IPS DF 6.9 (cell line): ENCODE measurements at regions not wholly inside any gene's neighbourhood (a gene's known extent, or its start where the extent isn't known, plus 50 kb on each side); places are given as distances from the start of the nearest gene placed in this dataset.

ENCODE experiments used
- DNase-seq: peaks from one replicate; pipeline ENCODE4 v3.0.0-alpha.2; 2013; ENCODE audit warnings: low read depth, low spot score
- H3K27ac ChIP-seq: one replicate; pipeline ENCODE4 v1.5.1; 2013; ENCODE audit warnings: low read length, control low read depth
- H3K27me3 ChIP-seq: 2 replicates; pipeline ENCODE4 v1.6.1; 2013; ENCODE audit warnings: mild to moderate bottlenecking, low read length; ENCODE audit not compliant: control insufficient read depth, insufficient read depth
- H3K36me3 ChIP-seq: 2 replicates; pipeline ENCODE4 v1.6.1; 2013; ENCODE audit warnings: low read length; ENCODE audit not compliant: control insufficient read depth, insufficient read depth
- H3K4me1 ChIP-seq: 2 replicates; pipeline ENCODE4 v1.6.1; 2013; ENCODE audit warnings: low read length; ENCODE audit not compliant: control insufficient read depth, insufficient read depth
- H3K4me3 ChIP-seq: 2 replicates; pipeline ENCODE4 v1.5.1; 2013; ENCODE audit warnings: mild to moderate bottlenecking, low read length
- H3K9me3 ChIP-seq: 2 replicates; pipeline ENCODE4 v1.6.1; 2013; ENCODE audit warnings: low read length, inconsistent platforms; ENCODE audit not compliant: control insufficient read depth, insufficient read depth
- WGBS: extraction: QIAGEN DNeasy Blood & Tissue Kit; methylation state at CpG from one replicate; pipeline ENCODE4 v1.1.7; 2013; ENCODE audit warnings: mixed read lengths, missing lambda C conversion rate; ENCODE audit not compliant: insufficient read length, insufficient coverage; 5-methylcytosine and 5-hydroxymethylcytosine counted together

DNA sequence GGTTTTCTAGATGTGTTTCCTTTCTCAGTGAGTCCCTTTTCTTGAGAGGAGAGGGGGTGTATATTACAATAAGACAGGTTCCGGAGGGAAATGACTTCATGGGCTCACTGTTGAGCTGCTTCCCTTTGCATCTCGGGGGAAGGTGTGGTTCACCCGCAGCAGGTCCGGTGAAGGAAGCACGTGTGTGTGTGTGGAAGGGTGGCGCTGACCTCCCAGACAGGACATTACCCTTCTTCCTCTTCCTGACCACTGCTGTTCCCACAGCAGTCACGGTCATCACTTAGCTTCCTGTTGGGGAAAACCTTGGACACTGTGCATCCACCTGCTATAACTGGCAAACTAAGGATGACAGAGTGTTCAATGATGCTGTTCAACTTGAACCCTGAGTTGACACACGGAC is 83.6 kb downstream of the PLEKHG1 start:
- H3K27ac ChIP-seq: no peak overlapping the region
- no peaks in the 10 kb centered on the region for H3K4me1 ChIP-seq
- H3K27me3 ChIP-seq: no peaks in the 10 kb centered on the region
- WGBS: no CpG with 5 or more reads among the region's 8 CpGs
- no peaks in the 10 kb centered on the region for H3K9me3 ChIP-seq
- DNase-seq: no peak
- no peaks in the 10 kb centered on the region for H3K36me3 ChIP-seq
- no peak overlapping the region for H3K4me3 ChIP-seq

DNA sequence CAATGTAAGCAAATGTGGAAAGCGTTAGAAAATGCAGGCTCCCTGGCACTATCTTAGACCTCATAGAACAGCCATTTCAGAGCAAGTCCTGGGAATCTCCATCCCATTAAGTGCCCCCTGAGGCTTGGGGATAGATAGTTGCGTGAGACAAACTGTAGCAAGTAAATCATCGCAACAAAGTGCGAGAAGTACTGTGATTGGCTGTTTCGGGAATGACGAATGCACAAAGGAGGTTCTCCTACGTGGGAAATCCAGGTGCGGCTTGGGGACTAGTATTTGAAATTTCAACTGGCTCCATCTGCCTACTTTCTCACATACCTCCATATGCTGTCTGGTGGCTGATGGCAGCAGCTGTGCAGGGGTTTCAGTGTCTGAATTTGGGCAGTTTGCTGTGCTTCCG is 84.5 kb downstream of the PLEKHG1 start:
- Histone ChIP-seq H3K9me3 (no peaks in the 10 kb centered on the region), H3K36me3 (no peaks in the 10 kb centered on the region), H3K27me3 (no peaks in the 10 kb centered on the region), H3K4me1 (no peaks in the 10 kb centered on the region), H3K4me3 (no peak overlapping the region), H3K27ac (no peak overlapping the region)
- no peak for DNase-seq
- no CpG with 5 or more reads among the region's 9 CpGs for WGBS

- no CpG with 5 or more reads among the region's 13 CpGs for WGBS
- Histone ChIP-seq H3K36me3 (no peaks in the 10 kb centered on the region), H3K27me3 (no peaks in the 10 kb centered on the region), H3K4me1 (no peaks in the 10 kb centered on the region), H3K9me3 (no peaks in the 10 kb centered on the region), H3K4me3 (no peak overlapping the region), H3K27ac (no peak overlapping the region)
- DNase-seq: no peak
Observed at GRCh38 chr6:150684714-150685459, 85.2 kb downstream of the PLEKHG1 start.

- DNase-seq: peak; percentile 87
- no peaks in the 10 kb centered on the region for H3K9me3 ChIP-seq
- no CpG with 5 or more reads among the region's 4 CpGs for WGBS
- H3K36me3 ChIP-seq: no peaks in the 10 kb centered on the region
- H3K27me3 ChIP-seq: no peaks in the 10 kb centered on the region
- no peaks in the 10 kb centered on the region for H3K4me1 ChIP-seq
- H3K4me3 ChIP-seq: no peak overlapping the region
- H3K27ac ChIP-seq: no peak overlapping the region
Observed at GRCh38 chr6:150685860-150686259, 86.2 kb downstream of the PLEKHG1 start.

GRCh38 chr6:150686566-150686965 is 86.9 kb downstream of the PLEKHG1 start:
- Histone ChIP-seq H3K27me3 (no peaks in the 10 kb centered on the region), H3K4me1 (no peaks in the 10 kb centered on the region), H3K9me3 (no peaks in the 10 kb centered on the region), H3K4me3 (no peak overlapping the region), H3K36me3 (no peaks in the 10 kb centered on the region), H3K27ac (no peak overlapping the region)
- DNase-seq: no peak
- WGBS: no CpG with 5 or more reads among the region's 12 CpGs

DNA sequence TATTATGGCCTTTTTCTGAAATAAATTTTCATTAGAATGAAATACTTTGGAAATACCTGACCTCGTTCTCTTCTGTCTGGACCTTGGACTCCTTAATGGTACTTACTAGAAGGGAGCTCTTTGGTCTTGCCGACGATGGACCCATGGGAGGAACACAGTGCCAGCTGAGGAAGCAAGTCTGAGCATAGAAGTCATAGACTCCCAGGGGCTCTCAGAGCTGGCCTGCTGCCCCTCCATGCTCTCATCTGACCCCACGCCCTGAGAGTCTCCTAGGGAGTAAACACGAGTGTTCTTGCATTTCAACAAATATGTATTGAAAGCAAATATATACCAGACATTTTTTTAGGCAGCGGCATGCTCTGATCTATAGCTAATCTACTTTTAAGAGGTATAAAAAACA is 87.8 kb downstream of the PLEKHG1 start:
- no peak for DNase-seq
- H3K4me1 ChIP-seq: no peaks in the 10 kb centered on the region
- no CpG with 5 or more reads among the region's 6 CpGs for WGBS
- no peak overlapping the region for H3K27ac ChIP-seq
- no peaks in the 10 kb centered on the region for H3K36me3 ChIP-seq
- H3K9me3 ChIP-seq: no peaks in the 10 kb centered on the region
- H3K4me3 ChIP-seq: no peak overlapping the region
- no peaks in the 10 kb centered on the region for H3K27me3 ChIP-seq

- Histone ChIP-seq H3K36me3 (no peaks in the 10 kb centered on the region), H3K27me3 (no peaks in the 10 kb centered on the region), H3K9me3 (no peaks in the 10 kb centered on the region), H3K27ac (no peak overlapping the region), H3K4me3 (no peak overlapping the region), H3K4me1 (no peaks in the 10 kb centered on the region)
- DNase-seq: no peak
- WGBS: no CpG with 5 or more reads among the region's 5 CpGs
Observed at GRCh38 chr6:150689900-150690590, 90.4 kb downstream of the PLEKHG1 start.

GRCh38 chr6:150690681-150691080 is 91.0 kb downstream of the PLEKHG1 start:
- Histone ChIP-seq H3K27me3 (no peaks in the 10 kb centered on the region), H3K4me3 (no peak overlapping the region), H3K27ac (no peak overlapping the region), H3K9me3 (no peaks in the 10 kb centered on the region), H3K4me1 (no peaks in the 10 kb centered on the region), H3K36me3 (no peaks in the 10 kb centered on the region)
- no peak for DNase-seq
- no CpG with 5 or more reads among the region's 6 CpGs for WGBS

GRCh38 chr6:150691463-150691862 is 91.8 kb downstream of the PLEKHG1 start:
- WGBS: no CpG with 5 or more reads among the region's 2 CpGs
- no peaks in the 10 kb centered on the region for H3K4me1 ChIP-seq
- H3K9me3 ChIP-seq: no peaks in the 10 kb centered on the region
- no peak for DNase-seq
- no peak overlapping the region for H3K27ac ChIP-seq
- no peaks in the 10 kb centered on the region for H3K36me3 ChIP-seq
- no peaks in the 10 kb centered on the region for H3K27me3 ChIP-seq
- H3K4me3 ChIP-seq: no peak overlapping the region

DNA sequence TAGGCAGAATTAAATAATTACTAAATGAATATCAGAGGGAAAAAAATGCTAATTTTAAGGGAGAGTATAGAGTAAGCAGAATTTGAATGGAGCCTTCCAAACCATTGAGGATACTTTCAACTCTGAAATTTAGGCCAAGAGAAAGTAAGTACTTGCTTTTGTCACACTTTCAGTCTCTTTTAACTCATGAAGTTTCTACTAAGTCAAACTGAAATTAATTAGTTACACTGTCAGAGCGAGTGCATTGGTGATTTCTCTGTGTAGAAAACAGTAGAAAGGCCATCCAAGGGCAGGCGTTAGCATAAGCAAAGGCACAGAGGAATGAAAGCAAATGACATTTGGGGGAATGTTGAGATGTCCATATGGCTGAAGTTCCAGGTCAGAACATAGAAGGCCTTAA is 92.9 kb downstream of the PLEKHG1 start:
- H3K4me3 ChIP-seq: no peak overlapping the region
- no peak overlapping the region for H3K27ac ChIP-seq
- DNase-seq: no peak
- H3K27me3 ChIP-seq: no peaks in the 10 kb centered on the region
- no peaks in the 10 kb centered on the region for H3K4me1 ChIP-seq
- no peaks in the 10 kb centered on the region for H3K36me3 ChIP-seq
- H3K9me3 ChIP-seq: no peaks in the 10 kb centered on the region
- WGBS: no CpG with 5 or more reads among the region's 2 CpGs

DNA sequence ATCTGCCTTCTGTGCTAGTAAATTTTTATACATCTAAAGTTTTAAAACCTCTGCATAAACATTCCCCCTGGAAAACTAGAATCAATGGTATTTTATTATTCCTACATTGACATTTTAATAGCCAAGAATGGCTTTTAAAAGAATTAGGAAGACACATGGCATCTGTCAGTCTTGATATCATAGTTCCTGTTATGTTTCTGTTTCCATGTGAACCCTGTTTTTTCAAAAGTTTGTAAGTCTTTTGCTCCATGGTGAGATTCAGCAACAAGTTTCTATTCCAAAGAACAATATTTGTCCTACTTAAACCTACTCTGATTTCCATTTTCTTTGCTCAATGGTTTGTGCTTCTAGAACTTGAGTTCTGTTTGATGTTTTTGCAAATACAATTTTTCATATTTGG is 95.2 kb downstream of the PLEKHG1 start:
- H3K27me3 ChIP-seq: no peaks in the 10 kb centered on the region
- H3K4me1 ChIP-seq: no peaks in the 10 kb centered on the region
- H3K4me3 ChIP-seq: no peak overlapping the region
- no peaks in the 10 kb centered on the region for H3K9me3 ChIP-seq
- no peaks in the 10 kb centered on the region for H3K36me3 ChIP-seq
- no peak overlapping the region for H3K27ac ChIP-seq
- DNase-seq: no peak
